ENCODE measurements at regions not wholly inside any gene's neighbourhood (a gene's known extent, or its start where the extent isn't known, plus 50 kb on each side); places are given as distances from the start of the nearest gene placed in this dataset.
"Not testable (repeated sequence)": the region's sequence is repeated elsewhere in the genome, so short reads cannot be mapped to it uniquely, and the experiment has no call there.

DNA sequence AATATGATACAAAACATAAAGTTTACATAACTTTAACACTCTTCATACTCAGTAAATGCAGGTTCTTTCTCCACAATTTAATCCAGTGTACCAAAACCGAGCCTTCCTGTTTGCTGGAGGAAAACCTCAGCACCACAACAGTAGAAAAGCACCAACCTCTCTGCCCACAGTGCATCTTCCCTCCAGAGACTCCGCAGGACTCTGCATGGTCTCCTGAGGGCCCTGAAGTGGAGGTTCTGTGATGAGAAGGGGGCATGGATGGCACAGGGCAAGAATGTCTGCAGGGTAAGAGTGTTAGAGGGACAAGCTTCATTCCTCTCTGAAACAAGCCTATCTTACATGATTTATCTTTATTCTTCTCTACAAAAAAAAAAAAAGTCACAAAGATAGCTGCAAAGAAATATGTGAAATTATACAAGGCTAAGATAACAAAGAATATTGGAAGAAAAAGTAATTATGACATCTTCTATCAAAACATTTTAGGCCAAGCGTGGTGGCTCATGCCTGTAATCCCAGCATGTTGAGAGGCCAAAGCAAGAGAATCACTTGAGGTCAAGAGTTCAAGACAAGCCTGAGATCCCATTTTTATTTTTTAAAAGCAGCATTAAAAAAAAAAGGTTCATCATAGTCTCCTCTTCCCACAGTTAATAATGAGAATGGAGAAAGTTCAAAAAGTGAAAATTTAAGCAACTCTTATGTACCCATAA, 102.0 kb downstream of the VPREB1 start:
- DNase-seq: no peak

DNA sequence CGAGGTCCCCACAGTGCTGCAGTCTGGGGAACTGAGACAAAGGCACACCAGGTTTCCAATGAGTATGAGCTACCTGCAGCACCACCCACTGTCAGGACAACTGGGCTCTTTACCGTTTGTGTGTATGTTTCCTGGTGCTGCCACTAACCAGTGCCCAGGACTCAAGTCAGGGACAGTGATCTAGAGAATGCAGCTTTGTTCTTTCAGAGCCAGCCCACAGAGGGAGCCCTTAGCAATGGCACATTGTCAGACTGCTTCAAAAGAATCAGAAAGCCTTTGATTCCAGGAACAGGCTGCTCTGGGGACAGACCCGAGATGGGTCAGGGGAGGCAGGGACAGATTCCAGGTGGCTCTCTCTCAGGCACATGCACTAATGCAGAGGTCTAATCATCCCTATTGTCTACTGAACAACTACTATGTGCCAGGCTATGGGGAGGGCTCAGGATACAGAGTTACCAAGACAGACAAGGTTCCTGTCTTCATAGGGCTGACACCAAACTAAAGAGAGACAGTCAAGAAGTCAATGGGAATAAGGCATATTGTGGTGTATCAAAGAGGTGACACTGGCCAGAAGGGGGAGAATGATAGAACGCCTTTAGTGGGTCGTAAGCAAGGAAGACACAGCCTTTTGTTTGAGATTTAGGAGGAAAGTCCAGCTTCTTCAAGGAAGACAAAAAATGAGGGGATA, 103.7 kb downstream of the VPREB1 start:
- DNase-seq: no peak

DNA sequence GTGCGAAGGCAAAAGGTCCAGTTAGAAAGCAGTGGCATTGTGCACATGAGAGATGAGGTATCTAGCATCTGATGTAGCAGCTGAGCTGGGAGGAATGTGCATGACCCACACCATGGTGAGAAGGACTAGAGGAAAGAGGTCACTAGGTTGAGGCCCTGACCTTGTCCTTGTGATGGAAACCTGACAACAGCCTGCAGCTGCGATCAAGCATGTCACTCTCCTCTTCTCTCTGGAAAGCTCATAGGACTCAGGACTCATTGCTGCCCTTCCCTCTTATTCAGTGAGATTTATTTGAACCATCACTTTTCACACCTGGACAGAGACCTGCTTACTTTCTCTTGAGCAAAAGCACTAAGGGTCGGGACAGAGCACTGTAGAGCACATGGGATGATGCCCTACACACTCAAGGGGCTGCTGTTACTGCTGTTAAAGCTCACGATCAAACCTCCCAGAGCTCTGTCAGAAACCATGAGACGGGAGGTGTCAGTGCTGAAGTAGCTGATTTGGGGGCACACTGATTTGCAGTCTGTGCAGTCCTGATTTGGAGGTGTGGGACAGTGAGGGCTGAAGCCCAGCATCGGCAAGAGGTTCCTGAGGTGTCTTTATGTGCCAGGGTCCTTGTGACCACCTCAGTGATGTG, 104.3 kb downstream of the VPREB1 start:
- DNase-seq: no peak

DNA sequence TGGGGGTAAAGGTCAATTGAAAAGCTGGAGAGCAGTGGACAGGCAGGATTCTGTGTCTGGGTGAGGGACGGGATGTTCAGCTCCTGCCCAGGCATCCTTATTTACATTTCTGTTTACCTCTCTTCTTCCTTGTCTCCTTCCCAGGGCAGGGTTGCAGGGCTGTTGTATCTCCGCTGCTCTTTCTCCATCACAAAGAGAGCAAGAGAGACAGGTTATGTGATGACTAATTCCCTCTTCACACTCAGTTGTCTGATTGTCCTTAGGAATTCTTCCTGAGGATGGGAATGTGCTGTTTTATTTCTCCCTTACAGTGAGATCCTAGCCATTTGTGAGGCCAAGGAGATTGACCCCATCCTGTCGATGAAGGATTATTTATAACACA, 104.9 kb downstream of the VPREB1 start:
- no peak for DNase-seq

DNA sequence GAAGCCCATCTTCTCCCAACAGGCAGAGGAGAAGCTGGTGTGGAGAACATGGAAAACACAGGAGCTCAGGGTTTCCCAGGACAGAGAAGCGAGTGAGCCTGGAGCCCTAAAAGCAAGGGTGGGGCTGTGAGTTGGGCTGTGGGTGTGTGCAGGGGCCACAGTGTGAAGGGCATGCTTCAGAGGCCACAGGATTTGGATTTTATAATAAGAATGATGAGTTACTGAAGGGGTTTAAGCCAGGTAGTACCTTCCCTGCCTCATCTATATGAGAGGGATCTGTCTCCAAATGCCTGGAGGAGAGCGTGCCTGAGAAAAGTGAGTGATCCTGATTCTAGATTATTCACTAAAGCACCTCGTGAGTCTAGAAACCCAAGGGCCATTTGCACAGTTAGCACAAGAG, 106.8 kb downstream of the VPREB1 start:
- DNase-seq: no peak

DNA sequence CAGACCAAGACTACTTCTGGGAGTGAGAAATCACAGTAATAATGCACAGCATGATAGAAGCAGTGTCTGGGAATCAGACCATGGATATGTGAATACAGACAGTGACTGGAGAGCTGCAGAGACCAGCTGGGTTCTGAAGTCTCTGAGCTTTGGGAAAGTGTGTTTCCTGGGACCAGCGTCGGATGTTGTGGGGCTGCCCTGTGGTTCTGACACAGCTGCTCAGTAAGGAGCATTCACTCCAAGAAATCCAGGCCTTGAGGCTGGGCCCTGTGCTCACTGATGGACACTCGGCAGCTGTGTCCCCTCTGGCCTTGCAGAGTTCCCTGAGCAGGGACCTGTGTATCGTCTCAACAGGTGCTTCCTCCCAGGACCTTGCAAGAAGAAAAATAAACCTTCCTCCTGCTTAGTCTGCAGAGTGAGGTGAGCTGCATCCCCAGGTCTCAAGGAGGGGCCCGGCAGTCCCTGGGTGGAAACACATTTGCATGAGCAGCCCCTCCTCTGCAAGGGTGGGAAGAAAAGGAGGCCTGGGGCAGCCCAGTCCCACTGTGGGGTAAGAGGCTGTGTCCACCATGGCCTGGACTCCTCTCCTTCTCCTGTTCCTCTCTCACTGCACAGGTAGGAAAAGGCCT, 107.9 kb downstream of the VPREB1 start:
- DNase-seq: no peak

DNA sequence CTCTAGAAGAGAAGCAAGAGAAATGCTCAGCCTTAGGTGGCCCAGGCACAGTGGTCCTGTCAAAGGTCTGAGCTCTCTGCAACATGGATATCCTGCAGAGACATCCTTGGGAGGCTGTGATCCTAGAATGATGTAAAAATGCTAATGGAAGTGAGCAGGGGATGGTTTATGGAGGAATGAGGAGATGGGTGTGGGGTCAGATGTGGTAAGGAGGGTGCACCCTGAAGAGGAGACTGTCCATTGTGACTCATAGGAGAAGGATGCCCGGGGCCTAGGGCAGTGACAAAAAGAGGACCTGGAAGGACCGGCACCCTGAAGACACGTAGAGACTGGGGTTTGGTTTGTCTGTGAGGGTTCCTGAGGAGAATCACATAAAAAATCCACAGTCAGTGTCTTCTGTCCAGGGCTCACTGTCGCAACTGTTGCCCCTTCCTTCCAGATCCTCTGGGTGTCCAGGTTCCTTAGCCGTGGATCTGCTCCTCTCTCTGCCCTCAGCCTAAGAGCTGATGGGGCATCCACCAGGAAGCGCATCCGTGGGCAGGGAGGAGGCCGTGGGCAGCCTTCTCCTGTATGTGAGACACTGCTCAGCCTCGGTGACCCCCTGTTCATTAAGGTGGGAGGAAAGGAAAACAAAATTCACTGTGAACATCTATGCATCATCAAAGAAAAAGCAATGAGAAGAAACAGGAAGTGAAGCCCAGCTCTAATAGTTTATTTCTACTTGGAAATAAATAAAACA, 110.7 kb downstream of the VPREB1 start:
- no peak for DNase-seq

DNA sequence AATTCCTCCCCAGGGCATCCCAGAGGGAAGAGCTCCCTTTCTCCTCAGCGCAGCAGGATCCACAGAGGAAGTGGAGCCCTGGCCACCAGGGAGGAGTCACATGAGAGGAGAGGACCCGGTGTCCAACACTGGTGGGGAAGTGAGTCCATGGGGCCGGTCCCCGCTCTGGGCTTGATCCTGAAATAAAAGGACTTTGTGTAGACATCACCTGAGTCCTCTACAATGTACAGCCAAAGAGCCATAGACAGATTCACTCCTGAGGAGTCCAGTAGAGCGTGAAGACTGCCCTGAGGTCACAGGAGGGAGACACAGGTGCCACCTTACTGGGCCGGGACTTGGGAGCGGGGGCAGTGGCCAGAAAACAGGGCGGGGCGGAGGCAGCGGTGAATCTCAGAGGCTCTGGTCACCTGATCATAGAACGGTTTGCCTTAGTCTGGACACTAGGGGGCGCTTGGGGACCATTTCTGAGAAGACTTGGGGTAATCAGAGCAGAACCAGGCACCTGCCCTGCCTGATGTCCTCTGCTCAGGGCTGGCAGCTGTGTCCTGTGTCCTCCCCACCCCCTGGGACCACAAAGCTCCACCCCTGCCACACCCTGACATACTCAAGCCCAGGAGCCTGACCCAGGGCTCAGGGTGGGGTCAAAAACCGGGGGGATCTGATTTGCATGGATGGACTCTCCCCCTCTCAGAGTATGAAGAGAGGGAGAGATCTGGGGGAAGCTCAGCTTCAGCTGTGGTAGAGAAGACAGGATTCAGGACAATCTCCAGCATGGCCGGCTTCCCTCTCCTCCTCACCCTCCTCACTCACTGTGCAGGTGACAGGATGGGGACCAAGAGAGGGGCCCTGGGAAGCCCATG, 112.7 kb downstream of the VPREB1 start:
- DNase-seq: peak; percentile 84

DNA sequence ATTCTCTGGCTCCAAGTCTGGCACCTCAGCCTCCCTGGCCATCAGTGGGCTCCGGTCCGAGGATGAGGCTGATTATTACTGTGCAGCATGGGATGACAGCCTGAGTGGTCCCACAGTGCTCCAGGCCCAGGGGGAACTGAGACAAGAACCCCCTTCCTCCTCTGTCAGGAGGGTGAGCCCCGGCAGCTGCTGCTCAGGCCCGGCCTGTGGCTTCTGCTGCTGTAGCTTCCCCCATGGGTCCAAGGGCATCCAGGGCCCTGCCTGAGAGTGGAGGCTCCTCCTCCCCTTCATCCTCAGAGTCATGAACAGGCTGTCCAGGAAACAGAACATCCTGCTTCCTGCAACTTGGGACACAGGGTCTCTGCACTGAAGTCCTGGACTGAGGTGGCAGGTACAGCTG, 113.6 kb downstream of the VPREB1 start:
- no peak for DNase-seq

DNA sequence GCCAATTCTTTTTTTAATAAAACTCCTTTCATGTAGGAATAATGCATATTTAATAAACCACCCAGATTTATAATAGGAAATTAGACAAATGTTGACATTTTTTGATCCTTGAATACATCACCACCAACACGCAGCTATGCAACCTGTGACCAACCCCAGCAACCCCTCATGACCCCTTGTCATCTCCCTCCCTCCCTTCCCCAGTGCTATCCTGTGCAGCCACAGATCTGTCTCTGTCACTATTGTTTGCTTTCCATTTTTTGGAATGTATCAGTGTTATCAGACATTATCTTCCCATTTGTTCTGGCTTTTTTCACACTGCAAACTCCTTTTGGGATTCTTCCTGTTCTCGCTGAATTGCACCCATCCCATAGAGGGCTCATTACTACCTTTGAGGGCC, 114.1 kb downstream of the VPREB1 start:
- no peak for DNase-seq

DNA sequence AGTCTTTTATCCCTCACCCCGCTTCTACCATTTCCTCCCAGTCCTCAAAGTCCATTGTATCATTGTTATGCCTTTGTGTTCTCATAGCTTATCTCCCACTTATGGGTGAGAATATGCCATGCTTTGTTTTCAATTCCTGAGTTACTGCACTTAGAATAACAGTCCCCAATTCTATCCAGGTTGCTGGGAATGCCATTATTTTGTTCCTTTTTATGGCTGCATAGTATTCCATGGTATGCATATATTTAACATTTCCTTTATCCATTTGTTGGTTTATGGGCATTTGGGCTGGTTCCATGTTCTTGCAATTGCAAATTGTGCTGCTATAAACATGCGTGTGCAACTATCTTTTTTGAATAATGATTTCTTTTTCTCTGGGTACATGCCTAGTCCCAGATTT, 114.9 kb downstream of the VPREB1 start:
- DNase-seq: no peak

DNA sequence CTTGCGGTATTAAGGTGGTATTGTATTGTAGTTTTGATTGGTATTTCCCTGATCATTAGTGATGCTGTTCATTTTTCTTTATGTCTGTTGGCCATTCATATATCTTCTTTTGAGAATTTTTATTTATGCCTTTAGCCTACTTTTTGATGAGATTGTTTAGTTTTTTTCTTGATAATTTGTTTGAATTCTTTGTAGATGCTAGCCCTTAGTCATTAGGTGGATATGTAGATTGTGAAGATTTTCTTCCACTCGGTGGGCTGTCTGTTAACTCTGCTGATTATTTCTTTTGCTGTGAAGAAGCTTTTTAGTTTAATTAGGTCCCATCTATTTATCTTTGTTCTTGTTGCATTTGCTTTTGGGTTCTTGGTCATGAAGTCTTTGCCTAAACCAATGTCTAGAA, 115.4 kb downstream of the VPREB1 start:
- no peak for DNase-seq

DNA sequence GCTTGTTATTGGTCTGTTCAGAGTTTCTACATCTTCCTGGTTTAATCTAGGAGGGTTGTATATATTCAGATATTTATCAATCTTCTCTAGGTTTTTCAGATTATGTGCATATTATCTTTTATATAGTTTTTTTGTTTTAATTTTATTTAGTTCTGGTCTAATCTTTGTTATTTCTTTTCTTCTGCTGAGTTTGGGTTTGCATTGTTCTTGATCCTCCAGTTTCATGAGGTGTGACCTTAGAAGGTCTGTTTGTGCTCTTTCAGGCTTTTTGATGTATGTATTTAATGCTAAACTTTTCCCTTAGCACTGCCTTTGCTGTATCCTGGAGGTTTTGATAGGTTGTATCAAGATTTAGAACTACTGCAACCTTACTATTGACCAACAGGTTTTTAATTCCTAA, 117.7 kb downstream of the VPREB1 start:
- no peak for DNase-seq

DNA sequence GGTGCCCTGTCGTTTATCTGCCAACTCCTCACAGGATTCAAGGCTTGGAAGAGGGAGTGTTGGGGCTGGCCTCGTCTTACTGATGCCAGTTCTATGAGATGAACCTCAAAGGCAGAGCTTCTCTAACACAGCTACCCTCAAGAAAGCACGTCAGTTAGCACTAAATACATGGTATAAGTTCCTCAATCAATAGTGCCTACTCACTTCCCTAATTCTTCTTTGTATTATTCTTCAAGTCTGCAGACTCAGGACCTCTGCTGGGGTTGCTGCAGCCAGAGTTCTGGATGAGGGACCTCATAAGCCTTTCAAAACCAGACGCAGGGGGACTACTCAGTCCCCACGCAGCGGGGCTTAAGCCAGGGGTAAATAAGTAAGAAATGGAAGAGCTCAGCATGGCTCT, 118.3 kb downstream of the VPREB1 start:
- DNase-seq: no peak

DNA sequence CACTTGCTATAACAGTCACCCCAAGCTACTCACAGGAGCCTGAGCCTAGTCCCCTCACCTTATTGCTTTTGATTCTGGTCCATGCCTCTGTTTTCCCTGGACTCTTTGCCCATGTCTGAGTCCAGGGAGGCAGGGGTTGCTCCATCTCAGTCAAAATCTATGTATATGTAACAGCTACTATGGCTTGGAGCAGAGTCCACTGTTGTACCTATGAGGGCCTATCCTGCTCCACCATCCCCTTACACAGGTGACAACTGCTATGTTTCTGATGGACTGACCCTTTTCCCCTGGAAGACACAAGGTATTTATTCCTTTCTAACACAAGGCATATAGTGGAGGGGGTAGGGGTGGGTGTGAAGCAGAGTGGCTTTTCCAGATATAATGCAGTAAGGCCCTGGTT, 119.6 kb downstream of the VPREB1 start:
- no peak for DNase-seq

DNA sequence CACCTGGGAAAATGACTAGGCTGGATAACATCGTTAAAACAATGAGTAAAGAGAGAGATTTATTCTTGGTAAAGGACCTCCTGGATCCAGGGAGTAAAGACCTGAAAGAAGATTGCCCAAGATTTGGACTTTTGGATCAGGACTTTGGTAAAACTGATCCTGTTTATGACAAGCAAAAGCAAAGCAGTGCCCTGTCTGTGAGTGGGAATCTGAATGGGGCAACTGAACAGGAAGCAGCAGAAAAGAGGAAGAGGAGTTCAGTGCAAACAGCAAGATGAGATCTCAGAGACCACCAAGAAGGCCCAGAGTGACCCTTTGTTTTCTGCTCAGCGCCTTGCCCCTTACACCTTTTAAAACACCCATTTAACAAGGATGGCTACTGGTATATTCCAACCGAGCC, 122.0 kb downstream of the VPREB1 start:
- no peak for DNase-seq

DNA sequence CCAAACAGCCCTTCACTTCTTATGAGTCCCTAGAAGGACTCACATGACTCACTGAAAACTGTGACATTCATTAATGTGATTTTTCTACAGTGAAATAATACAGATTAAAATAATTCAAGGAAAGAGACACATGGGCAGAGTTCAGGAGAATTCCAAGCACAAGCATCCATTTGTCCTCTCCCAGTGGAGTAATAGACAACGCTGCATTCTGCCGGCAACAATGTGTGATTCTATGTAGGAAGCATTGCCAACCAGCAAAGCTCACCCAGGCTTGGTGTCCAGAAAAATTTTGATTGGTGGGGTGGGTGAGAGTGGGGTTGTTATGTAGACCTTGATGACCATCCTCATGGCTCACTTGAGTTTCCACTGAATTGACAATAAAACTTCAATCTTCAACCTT, 123.9 kb downstream of the VPREB1 start:
- no peak for DNase-seq

DNA sequence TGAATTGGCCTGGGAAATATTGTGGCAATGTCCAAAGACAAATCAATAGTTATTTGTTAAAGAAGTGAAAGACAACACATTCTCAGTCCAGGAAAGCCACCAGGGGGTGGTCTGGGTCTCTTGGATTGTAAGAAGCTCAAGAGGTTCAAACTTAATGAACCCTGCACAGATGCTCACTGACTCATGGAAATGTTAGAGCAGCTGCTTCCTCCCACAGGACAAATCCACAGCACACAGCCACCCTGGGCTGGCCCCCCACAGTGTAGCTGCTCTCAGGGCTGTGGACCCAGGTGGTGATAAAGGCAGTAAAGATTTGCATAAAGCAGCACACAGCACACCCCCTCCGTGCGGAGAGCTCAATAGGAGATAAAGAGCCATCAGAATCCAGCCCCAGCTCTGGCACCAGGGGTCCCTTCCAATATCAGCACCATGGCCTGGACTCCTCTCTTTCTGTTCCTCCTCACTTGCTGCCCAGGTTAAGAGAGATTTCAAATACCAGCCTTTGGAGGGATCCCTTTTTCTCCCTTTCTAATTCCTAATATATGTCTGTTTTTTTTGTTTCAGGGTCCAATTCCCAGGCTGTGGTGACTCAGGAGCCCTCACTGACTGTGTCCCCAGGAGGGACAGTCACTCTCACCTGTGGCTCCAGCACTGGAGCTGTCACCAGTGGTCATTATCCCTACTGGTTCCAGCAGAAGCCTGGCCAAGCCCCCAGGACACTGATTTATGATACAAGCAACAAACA, 124.8 kb downstream of the VPREB1 start:
- DNase-seq: not testable (repeated sequence)

DNA sequence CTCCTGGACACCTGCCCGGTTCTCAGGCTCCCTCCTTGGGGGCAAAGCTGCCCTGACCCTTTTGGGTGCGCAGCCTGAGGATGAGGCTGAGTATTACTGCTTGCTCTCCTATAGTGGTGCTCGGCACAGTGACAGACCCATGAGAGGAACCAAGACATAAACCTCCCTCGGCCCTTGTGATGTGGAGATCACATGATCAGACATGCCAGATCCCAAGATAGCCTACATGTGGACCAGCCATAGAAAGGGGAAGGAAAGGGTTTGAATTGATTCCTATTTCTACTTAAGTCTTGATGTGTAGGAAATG, 125.3 kb downstream of the VPREB1 start:
- DNase-seq: no peak

DNA sequence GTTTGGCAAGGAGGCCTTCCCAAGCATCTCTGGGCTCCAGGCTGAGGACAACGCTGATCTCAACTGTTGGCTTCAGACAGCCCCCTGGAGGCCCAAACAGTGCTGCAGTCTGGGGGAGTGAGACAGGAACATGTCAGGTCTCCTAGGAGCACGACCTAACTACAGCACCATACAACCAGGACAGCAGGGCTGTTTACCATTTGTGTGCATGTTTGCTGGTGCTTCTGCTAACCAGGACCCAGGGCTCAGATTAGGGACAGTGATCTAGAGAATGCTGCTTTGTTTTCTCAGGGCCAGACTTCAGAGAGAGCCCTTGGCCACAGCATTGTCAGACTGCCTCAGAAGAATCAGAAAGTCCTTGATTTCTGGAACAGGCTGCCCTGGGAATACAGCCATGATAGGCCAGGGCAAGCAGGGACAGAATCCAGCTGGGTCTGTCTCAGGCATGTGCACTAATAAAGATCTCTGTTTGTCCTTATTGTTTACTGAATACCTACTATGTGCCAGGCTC, 126.5 kb downstream of the VPREB1 start:
- no peak for DNase-seq

DNA sequence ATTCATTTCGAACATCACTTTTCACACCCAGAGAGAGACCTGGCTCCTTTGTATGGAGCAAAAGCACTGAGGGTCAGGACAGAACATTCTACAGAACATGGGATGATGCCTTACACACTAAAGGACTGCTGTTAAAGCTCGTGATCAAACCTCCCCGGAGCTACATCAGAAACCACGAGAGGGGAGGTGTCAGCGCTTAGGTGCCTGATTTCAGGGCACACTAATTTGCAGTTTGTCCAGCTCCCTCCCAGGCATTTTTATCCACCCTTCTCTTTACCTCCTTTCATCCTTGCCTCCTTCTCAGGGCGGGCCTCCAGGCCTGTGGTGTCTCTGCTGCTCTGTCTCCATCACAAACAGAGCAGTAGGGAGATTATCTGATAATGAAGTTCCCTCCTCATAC, 127.5 kb downstream of the VPREB1 start:
- DNase-seq: no peak

DNA sequence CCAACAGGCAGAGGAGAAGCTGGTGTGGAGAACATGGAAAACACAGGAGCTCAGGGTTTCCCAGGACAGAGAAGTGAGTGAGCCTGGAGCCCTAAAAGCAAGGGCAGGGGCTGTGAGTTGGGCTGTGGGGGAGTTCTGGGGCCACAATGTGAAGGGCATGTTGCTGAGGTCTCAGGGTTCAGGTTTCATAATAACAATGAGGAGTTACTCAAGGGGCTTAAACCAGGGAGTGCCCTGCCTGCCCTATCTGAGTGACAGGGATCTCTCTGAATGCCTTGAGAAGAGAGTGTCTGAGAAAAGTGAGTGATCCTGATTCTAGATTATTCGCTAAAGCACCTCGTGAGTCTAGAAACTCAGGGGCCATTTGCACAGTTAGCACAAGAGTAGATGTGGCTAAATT, 129.6 kb downstream of the VPREB1 start:
- no peak for DNase-seq
